Stimulated activated CD4-positive, alpha-beta T cell treated with anti-CD3 and anti-CD28 coated beads, Interleukin-1b, Interleukin-23, amount 100 ng/mL, for 48 hours (primary cell): ENCODE measurements at regions not wholly inside any gene's neighbourhood (a gene's known extent, or its start where the extent isn't known, plus 50 kb on each side); places are given as distances from the start of the nearest gene placed in this dataset.
"Not testable (repeated sequence)": the region's sequence is repeated elsewhere in the genome, so short reads cannot be mapped to it uniquely, and the experiment has no call there.

Source experiments
- DNase-seq: peaks from one replicate; pipeline ENCODE4 v3.0.0-alpha.2; 2020

DNA sequence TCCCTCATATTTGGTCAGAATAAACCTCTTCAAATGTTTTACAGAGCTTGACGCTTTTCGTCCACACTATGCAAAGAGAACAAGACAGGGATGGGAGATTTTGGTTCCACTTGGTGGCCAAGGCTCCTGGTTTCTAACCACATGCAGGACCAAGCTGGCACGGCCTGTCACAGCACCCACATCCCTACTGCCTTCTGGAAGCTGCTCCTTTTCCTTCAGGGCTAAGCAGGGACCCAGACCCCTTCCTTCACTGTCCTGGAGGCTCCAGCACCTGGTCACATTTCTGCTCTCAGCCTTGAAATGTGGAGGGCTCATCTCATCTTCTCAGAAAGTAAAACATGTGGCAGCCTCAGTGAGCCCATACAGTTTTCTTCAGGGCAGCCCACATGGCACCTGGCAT, 50.4 kb upstream of the ARHGEF7 start:
- DNase-seq, result no peak

DNA sequence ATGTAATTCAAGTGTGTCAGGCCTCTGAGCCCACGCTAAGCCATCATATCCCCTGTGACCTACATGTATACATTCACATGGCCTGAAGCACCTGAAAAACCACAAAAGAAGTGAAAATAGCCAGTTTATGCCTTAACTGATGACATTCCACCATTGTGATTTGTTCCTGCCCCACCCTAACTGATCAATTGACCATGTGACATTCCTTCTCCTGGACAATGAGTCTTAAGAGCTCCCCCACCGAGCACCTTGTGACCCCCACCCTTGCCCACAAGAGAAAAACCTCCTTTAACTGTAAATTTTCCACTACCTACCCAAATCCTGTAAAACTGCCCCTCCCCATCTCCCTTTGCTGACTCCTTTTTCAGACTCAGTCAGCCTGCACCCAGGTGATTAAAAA, 52.1 kb upstream of the ARHGEF7 start:
- no peak for DNase-seq

DNA sequence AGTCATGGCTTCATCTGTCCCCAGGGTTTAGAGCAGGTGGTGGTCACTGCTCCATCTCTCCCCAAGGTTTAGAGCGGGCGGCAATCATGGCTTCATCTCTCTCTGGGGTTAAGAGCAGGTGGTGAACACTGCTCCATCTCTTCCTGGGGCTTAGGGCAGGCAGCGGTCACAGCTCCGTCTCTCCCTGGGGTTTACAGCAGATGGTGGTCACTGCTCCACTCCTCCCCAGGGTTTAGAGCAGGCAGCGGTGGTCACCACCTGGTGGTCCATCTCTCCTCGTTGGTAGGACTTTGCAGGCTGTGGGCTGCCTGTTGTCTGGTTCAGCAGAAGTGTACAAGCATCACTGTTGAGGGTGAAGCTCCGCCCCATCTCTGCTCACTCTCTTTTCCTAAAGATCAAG, 52.8 kb upstream of the ARHGEF7 start:
- DNase-seq, result no peak

DNA sequence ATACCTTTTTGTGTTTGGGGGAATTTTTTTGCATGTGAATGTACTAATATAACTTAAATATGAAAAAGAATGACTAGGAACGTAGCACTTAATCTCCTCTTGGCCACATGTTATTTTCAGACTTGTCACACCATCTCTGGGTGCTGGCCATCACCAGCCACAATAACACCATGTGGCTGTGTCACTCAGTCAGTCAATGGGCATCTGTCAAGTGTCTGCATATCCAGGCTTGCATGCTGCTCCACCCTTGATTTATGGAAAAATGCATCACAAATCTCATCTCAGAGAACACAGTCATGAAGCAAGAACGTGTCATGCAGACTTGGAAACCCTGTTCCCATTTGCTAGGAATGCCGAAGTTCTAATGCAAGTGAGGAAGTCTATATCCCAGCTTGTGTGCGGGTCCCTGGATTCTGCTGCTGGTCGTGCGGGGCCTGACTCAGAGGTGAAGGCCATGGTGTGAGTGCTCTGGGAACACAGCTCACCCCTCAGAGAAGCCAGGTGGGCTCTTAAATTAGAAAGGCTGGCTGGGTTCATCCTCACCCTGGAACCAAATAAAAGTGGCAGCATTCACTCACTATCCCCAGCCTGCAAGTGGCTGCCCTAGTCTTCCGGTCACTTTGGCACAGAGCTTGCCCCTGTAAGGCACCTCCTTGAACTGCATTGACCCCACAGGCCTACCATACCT, 53.6 kb upstream of the ARHGEF7 start:
- DNase-seq, result no peak

DNA sequence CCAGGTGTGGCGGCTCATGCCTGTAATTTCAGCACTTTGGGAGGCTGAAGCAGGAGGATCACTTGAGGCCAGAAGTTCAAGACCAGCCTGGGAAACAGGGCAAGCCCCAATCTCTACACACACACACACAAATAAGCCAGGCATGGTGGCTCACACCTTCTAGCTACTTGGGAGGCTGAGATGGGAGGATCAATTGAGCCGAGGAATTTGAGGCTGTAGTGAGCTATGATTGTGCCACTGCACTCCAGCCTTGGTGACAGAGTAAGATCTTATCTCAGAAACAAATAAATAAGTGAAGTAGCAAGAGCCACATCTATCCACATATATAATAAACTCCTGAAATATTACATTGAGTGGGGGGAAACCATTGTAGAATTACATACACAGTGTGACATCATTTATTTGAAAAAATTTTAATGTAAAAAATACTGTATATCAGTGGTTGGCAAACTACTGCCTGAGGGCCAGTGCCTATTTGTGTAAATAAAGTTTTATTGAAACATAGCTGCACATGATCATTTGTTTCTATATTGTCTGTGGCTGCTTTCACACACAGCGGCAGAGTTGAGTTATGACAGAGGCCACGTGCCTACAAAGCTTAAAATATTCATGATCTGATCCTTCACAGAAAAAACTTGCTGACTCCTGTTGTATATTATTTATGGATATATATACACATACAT, 54.7 kb upstream of the ARHGEF7 start:
- DNase-seq, result no peak

DNA sequence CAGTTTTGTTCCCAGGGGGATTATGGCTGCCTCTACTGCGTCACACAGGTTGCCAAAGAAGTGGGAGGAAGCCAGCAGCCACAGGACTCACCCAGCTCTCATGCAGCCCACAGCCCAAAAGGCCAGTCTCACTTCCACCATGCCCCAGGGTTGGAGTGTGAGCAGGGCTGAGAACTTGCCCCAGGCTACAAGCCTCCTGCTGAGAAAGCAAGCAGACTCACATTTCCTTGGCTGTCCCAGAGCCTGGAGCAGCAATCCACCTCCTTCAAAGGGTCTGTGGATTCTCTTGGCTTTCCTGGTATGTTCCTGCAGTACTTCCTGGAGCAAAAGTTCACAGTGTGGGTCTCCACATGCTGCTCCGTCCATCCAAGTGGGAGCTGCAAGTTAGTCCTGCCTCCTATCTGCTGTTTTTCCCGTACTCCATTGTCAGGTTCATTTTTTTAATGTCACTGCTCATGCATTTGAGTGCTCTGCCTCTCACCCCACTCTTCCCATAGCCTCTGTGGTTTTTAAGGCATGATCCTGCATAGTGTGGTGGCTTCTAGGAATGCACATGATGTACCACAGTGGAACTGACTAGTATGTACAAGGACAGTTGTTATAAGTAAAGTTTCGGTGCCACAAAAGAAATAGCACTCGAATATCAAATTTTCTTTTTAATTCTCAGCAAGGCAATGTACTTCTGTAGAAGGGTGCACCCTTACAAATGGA, 56.2 kb upstream of the ARHGEF7 start:
- no peak for DNase-seq

DNA sequence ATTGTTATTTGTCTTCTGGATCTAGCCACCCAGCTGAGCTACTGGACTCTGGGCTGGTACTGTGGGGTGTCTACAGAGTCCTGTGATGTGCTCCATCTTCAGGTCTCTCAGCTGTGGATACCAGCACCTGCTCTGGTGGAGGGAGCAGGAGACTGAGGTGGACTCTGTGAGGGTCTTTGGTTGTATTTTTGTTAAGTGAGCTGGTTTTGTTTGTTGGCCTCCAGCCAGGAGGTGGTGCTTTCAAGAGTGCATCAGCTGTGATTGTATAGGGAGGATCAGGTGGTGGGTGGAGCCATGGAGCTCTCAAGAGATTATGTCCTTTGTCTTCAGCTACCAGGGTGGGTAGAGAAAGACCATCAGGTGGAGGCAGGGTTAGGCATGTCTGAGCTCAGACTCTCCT, 56.8 kb upstream of the ARHGEF7 start:
- DNase-seq, result not testable (repeated sequence)

DNA sequence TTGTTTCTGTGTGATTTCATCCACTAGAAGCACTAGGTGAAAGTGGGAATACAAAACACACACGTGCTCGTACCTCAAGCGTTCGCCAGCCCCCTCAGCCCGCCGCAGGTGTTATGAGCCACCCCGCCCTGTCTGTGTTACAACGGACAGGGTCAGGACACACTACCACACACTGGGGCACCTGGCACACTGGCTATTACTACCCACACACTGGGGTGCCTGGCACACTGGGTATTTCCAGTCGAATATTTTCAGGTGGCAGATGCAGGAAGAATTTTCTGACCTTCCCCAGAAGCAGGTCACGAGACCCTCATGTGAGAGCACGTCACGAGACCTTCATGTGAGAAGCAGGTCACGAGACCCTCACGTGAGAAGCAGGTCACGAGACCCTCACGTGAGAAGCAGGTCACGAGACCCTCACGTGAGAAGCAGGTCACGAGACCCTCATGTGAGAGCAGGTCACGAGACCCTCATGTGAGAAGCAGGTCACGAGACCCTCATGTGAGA, 63.3 kb upstream of the ARHGEF7 start:
- not testable (repeated sequence) for DNase-seq

DNA sequence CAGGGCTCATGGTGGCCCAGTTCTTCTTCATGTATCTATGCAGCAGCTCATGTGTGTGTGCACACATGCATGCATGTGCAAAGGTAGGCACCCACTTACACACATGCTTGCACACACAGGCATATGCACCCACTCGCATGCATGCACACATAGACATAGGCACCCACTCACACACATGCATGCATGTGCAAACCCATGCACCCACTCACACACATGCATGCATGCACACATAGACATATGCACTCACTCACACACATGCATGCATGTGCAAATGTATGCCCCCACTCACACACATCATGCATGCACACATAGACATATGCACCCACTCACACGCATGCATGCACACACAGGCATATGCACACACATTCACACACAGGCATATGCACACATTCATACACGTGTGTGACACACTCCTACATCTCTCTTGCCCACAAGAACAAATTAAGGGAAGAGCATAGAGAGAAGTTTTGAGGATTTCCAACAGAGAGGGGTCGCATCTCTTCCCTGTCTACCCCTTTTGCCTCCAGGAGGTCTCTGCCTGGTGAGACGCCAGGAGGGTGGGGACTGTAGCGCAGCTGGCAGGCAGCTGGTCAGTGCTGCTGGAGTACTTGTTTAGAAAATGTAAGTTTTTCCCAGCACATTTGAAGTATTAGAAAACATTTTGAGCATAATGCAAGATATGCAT, 63.9 kb upstream of the ARHGEF7 start:
- no peak for DNase-seq

DNA sequence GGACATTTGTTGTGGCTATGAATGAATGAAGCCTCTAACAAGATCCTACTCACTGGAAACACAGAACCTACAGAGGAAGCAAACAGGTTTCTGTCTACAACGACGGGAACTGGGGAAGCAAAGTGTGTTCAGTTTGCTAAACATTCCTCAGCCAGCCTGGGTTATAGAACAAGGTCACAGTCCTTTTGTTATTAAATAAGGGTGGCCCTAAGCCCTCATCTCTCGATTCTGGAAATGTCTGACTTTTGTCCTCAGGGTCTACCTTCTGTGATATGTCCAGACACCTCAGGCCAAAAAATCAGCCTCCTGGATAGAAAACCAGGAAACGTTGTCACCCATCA, 64.6 kb upstream of the ARHGEF7 start:
- no peak for DNase-seq

DNA sequence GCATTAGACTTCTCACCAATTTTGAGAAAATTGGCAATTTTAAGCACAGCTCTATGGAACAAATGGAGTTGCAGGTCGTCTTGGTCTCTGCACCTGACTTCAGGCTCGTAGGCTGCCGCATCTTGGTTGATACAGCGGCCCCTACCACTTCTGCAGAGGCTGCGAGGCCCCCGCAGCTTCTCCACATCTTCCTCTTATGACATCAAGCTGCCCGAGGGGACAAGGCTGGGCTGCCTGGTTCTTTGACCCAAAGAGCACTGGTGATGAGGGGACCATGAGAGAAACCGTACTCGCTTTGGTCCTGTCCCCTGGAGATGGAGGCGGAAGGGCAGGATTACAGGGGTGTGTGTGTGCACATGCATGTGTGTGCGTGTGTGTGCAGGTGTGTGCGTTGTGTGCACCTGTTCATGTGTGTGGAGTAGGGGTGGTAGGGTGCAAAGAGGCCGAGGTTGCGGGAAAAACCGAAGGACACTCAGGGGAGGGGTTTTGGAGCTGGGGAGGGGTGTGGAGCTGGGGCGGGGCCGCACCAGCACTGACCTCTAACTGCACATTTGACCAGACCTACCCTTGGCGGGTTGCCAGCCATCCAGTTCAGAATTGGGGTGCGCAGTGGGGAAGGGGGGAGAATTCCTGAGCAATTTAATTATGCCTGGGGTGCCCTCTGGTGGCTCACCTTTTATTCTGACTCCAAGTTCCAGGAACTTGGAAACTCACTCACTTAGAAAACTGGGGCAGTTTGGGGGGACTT, 65.1 kb upstream of the ARHGEF7 start:
- no peak for DNase-seq

DNA sequence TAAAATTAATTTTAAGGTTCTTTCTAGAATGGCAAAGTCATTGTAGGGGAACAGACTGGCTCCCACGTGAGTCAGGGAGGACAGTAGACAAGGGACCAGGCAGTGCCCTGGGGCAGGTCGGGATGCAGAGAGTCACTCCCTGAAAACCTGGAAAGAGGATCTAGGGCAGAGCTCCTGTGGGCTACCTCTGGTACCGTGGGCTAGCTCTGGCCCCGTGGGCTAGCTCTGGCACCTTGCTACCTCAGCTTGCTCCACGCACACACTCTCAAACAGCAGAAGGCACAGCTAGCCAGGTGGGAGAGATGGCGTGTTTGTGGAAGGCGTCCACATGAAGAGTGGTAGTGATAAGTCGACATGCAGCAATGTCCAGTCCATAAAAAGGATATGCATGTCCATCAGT, 66.7 kb upstream of the ARHGEF7 start:
- no peak for DNase-seq

DNA sequence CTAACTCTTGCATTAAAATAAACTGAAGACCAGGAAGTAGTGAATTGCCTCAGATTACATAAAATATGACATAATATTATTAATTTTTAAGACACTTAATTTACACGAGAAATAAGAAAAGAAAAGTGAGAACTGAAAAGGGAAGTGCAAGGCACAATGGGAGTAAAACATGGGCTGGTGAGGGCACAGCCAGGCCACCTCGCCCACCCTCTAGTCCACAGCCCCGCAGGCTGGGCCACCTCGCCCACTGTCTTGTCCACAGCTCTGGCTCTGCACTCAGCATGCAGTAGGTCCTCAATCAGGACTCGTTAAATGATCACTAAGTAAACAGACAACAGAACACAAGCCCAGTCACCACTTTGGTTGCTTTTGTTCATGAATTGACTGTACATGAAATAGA, 67.8 kb upstream of the ARHGEF7 start:
- DNase-seq, result no peak

DNA sequence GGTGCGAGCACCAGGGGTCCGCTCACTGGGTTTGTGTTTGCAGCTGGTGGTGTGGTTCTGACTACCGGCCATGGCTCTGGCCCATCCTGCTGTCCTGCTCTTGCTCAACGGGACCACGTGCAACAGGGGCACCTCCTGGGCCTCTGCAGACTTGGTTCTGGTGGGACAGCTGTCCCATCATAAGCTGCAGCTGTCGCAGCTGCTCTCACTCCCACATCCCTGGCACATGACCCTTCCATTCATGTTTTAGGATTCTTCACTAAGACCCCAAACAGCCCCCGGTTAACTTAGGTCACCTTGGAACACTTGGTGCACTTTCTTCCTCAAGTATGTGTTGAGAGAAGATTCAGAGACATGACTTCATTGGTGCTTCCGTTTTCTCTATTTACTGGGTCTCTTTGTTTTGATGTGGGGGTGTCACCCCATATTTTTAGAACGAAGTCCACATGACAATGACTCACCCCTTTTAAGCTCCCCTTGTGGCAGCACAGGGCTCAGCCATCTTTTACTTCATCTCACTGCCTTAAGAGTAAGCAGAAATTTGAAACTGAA, 68.4 kb upstream of the ARHGEF7 start:
- DNase-seq, result no peak

DNA sequence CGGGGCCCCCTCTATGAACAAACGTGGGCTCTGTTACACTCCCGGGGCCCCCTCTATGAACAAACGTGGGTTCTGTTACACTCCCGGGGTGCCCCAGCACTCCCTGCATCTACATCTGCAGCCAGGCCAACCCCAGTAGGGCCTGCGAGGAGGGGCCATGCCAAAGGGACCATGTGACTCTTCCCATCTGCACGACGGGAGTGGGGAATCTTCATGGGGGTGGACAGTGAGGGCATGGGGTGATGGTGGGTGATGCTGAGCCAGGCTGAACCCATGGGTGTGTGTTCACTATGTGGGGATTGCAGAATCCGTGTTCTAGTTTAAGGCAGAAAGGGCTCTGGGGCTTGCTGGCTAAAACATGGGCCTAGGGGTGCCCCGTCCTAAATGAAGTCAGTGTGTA, 69.9 kb upstream of the ARHGEF7 start:
- DNase-seq, result no peak

DNA sequence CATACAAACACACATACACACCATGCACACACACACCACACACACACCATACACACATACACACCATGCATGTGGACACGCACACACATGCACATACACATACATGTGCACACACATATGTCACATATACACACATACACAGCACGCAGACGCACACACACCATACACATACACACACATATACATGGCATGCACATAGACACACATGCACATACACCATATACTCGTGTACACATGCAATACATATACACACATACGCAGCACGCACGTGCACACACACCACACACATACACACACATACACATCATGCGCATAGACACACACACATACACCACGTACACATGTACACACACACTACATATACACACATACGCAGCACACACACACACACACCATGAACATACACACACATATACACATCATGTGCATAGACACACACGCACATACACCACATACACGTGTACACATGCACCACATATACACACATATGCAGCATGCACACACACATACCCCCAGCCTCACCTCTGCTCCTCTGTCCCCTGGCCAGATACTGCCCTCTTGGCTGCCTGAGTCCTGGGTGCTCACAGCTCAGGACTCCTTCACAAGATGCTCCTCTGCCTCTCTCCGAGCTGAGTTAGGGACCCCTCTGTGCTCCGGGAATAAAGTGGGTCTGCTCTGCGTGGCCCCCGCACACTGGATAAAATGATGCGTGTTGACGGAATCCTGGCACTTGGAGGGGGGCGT, 70.9 kb upstream of the ARHGEF7 start:
- DNase-seq, result no peak

DNA sequence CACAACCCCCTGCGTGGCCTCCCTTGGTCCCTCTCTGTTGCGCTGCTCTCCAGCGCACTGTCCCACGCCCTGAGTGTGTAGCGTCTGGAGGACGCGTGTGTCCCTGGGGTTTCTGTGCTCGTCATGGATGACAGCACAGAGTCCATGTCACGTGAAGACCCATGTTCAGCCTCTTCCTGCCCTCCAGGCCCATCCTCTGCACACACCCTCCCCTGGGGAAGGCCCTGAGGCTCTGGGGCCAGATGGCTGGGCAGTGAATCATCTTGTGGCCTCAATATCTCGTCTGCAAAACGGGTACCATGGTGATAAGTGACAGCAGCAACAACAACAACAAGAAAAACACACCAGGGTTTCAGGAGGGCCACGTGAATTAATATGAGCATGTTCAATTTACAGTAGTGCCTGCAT, 71.5 kb upstream of the ARHGEF7 start:
- DNase-seq, result no peak

DNA sequence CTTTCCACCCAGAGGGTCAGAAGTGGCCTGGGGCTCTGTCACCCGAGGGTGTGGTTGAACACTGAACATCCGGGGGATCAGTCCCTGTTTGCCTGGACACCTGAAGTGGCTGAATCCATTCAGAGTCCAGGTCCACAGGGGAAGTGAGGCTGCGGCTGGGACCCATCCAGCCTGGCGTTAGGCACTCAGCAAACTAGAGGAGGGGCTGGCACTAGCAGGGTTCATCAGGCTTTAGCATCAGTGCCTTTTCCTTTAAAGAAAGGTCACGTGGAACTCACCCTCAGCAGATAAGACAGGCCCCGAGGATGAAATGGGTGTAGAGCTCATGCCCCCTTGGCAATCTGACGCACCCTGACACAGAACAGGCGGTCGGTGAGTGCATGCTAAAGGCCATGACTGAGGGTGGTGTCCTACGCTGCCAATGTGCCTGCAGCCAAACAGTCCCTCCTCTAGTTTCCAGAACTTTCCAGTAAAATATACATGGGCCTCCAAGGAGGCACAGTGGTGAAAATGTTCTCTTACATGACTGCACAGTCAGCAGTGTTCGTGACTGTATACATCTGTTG, 72.4 kb upstream of the ARHGEF7 start:
- no peak for DNase-seq

DNA sequence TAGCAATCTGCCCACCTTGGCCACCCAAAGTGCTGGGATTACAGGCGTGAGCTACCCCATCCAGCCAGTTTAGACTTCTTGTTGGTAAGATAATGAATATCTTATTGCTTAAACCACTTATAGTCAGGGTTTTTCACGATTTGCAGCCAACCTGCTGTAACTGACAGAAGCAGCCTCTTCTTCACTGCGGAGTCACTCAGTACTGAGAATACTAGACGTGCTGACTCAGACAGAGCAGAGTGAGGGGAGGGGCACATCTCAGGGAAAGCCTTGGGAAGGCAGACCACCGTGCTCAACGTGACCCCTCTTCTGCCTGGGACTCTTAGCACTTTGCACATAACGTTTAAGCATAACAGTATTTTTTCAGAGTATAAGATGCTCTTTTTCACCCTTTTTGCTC, 74.3 kb upstream of the ARHGEF7 start:
- no peak for DNase-seq

DNA sequence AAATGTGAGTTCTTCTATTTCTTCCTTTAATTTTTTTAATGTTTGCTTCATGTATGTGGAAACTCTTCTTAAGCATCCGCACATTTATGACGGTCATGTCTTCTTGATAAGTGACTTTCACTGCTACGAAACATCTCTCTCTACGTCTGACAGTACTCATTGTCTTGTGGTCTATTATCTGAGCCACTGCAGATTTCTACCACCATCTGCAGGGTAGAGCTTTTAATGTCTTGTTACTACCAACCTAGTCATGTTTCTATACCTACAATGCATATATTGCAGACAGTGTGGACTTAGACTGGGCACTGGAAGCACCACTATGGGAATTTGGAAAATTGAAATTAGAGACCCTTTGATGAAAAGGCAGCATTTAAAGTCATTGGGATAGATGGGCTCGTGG, 75.4 kb upstream of the ARHGEF7 start:
- DNase-seq, result no peak

DNA sequence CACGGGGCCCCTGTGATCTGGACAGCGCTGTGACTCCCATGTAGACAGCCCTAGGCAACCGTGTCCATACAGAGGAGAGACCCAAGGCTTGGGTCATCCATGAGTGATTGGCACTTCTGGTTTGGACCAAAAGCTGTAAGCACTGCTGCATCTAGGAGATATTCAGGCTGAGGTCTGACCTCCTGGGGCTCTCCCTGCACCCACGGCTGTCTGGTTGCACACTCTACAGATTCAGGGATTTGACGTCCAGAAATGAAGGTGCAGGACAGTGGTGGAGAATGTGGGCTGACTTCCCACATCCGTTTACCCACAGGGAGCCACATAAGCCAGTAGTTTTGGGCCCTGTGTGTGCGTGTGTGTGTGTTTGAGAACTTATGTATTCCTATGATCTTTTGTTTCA, 76.2 kb upstream of the ARHGEF7 start:
- no peak for DNase-seq

DNA sequence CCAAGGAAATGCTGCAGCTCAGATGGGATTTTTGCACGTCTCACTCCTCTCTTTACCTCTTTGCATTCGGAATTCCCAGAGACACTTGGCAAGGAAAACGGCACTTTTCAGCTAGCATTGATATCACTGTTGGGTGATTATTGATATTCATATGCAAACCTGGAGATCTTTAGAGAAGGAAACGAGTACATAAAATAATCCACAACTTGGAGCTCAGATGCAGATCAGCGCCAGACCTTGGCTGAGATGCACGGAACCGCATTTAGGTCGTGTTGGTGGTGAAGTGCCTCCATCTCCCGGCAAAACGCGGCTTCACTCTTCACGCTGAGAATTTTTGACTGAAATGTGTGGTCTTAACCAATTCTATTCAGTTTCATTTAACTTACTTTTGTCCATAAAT, 77.2 kb upstream of the ARHGEF7 start:
- DNase-seq, result no peak
